Gastroesophageal sphincter (tissue), 4 donors: ENCODE measurements at regions not wholly inside any gene's neighbourhood (a gene's known extent, or its start where the extent isn't known, plus 50 kb on each side); places are given as distances from the start of the nearest gene placed in this dataset.

Experiments
- ATAC-seq: fragments of 150-250 bp; one replicate; pipeline ENCODE4 v1.9.1; 2016; ENCODE audit warnings: mild to moderate bottlenecking, moderate library complexity
- H3K27ac ChIP-seq, 4 donors: fragments of 200-600 bp; sonication (generic) in 3 of 4; 1 replicate in 3 of 4; 2 replicates in 1 of 4; pipeline ENCODE4 v1.5.1; 2016 to 2019
- H3K27me3 ChIP-seq: fragments of 200-600 bp; sonication (generic); one replicate; pipeline ENCODE4 v1.5.1; 2019
- H3K36me3 ChIP-seq, 2 donors: fragments of 200-600 bp; sonication (generic); one replicate each; pipeline ENCODE4 v1.5.1; 2019; ENCODE audit warnings: control low read depth in 1 of 2
- H3K4me1 ChIP-seq, 3 donors: fragments of 200-600 bp; sonication (generic); 1 replicate in 2 of 3; 2 replicates in 1 of 3; pipeline ENCODE4 v1.5.1; 2016 to 2019; ENCODE audit warnings: control low read depth in 2 of 3
- H3K4me3 ChIP-seq, 2 donors: fragments of 200-600 bp; sonication (generic); one replicate each; pipeline ENCODE4 v1.5.1; 2019; ENCODE audit warnings: mild to moderate bottlenecking in 1 of 2, moderate library complexity in 1 of 2
- H3K9me3 ChIP-seq, 3 donors: fragments of 200-600 bp; sonication (generic); one replicate each; pipeline ENCODE4 v1.5.1; 2017 to 2019; ENCODE audit warnings: control low read depth in 2 of 3
- CTCF ChIP-seq, 4 experiments: fragments of 200-600 bp in 2 of 4; fragments of 450-650 bp in 2 of 4; sonication (generic) in 1 of 4; IDR thresholded peaks; one replicate each; pipeline ENCODE4 v1.5.1; 2017 to 2019; ENCODE audit warnings: antibody characterized with exemption in 4 of 4, mild to moderate bottlenecking in 2 of 4, moderate library complexity in 2 of 4
- EP300 ChIP-seq: sonication (generic); formaldehyde crosslinking; IDR thresholded peaks from one replicate; pipeline ENCODE4 v1.6.1; 2017; ENCODE audit warnings: antibody characterized with exemption, mild to moderate bottlenecking
- POLR2A ChIP-seq, 2 donors: fragments of 450-650 bp; IDR thresholded peaks; one replicate each; pipeline ENCODE4 v1.6.1; 2017; ENCODE audit warnings: antibody characterized with exemption in 2 of 2, mild to moderate bottlenecking in 2 of 2, moderate library complexity in 1 of 2
- POLR2AphosphoS5 ChIP-seq: sonication (generic); formaldehyde crosslinking; IDR thresholded peaks from one replicate; pipeline ENCODE4 v1.6.1; 2017; ENCODE audit warnings: antibody characterized with exemption
- WGBS, 2 donors: methylation state at CpG; one replicate each; pipeline ENCODE4 v1.1.5; 2018; ENCODE audit warnings: low coverage in 1 of 2; 5-methylcytosine and 5-hydroxymethylcytosine counted together

- no peak for ATAC-seq
Measured at GRCh38 chr18:78889250-78889649, 90.4 kb upstream of the SALL3 start.

GRCh38 chr18:78890388-78890787, 89.2 kb upstream of the SALL3 start:
- Histone ChIP-seq H3K36me3 (no peaks in the 10 kb centered on the region), H3K9me3 (peaks cover 0 to 59% (median 0%) of the 10 kb centered on the region in 3 donors), H3K27ac (no peak overlapping the region), H3K27me3 (no peaks in the 10 kb centered on the region), H3K4me1 (no peaks in the 10 kb centered on the region), H3K4me3 (no peak overlapping the region)
- 83 to 95% methylated on average over 2 to 3 of the region's 3 CpGs for WGBS, 2 donors
- ATAC-seq, result no peak
- no peak for TF ChIP-seq CTCF (IDR thresholded peaks at IDR 0.05)
- TF ChIP-seq POLR2AphosphoS5, result no peak
- TF ChIP-seq EP300, result no peak
- no peak for TF ChIP-seq POLR2A (IDR thresholded peaks at IDR 0.05)

More at GRCh38 chr18:78889250-78889649, 90.4 kb upstream of the SALL3 start:
- H3K36me3 ChIP-seq, result no peaks in the 10 kb centered on the region
- H3K4me3 ChIP-seq, result no peak overlapping the region
- TF ChIP-seq EP300, result no peak
- no peak for TF ChIP-seq POLR2A (IDR thresholded peaks at IDR 0.05)
- no peak for TF ChIP-seq CTCF (IDR thresholded peaks at IDR 0.05)
- TF ChIP-seq POLR2AphosphoS5, result no peak
- H3K27me3 ChIP-seq, result no peaks in the 10 kb centered on the region
- peaks cover 0 to 70% (median 0%) of the 10 kb centered on the region in 3 donors for H3K9me3 ChIP-seq
- no peaks in the 10 kb centered on the region for H3K4me1 ChIP-seq
- 80 to 89% methylated on average over 1 of the region's 1 CpG for WGBS, 2 donors
- no peak overlapping the region for H3K27ac ChIP-seq

- no peak for ATAC-seq
Measured at GRCh38 chr18:78891185-78891762, 88.3 kb upstream of the SALL3 start.

GRCh38 chr18:78892177-78892576, 87.4 kb upstream of the SALL3 start:
- no peak for ATAC-seq
- TF ChIP-seq POLR2A (IDR thresholded peaks at IDR 0.05), result no peak
- TF ChIP-seq POLR2AphosphoS5, result no peak
- TF ChIP-seq EP300, result no peak
- no peak for TF ChIP-seq CTCF (IDR thresholded peaks at IDR 0.05)
- Histone ChIP-seq H3K27ac (no peak overlapping the region), H3K9me3 (peaks cover 0 to 42% (median 0%) of the 10 kb centered on the region in 3 donors), H3K36me3 (no peaks in the 10 kb centered on the region), H3K27me3 (no peaks in the 10 kb centered on the region), H3K4me3 (no peak overlapping the region), H3K4me1 (no peaks in the 10 kb centered on the region)
- 89 to 96% methylated on average over 9 to 10 of the region's 13 CpGs for WGBS, 2 donors

More at GRCh38 chr18:78891185-78891762, 88.3 kb upstream of the SALL3 start:
- Histone ChIP-seq H3K4me1 (no peaks in the 10 kb centered on the region), H3K4me3 (no peak overlapping the region), H3K36me3 (no peaks in the 10 kb centered on the region), H3K27ac (no peak overlapping the region), H3K27me3 (no peaks in the 10 kb centered on the region), H3K9me3 (peaks cover 0 to 50% (median 0%) of the 10 kb centered on the region in 3 donors)
- TF ChIP-seq POLR2AphosphoS5 (no peak), EP300 (no peak), POLR2A (IDR thresholded peaks at IDR 0.05) (no peak), CTCF (IDR thresholded peaks at IDR 0.05) (no peak)
- 69 to 82% methylated on average over 3 to 4 of the region's 4 CpGs for whole genome bisulfite sequencing, 2 donors

GRCh38 chr18:78892721-78893120, 86.9 kb upstream of the SALL3 start:
- Histone ChIP-seq H3K9me3 (peaks cover 0 to 39% (median 0%) of the 10 kb centered on the region in 3 donors), H3K27me3 (no peaks in the 10 kb centered on the region), H3K36me3 (no peaks in the 10 kb centered on the region), H3K27ac (no peak overlapping the region), H3K4me1 (no peaks in the 10 kb centered on the region), H3K4me3 (no peak overlapping the region)
- 56 to 73% methylated on average over 1 of the region's 5 CpGs for WGBS, 2 donors
- no peak for ATAC-seq
- TF ChIP-seq POLR2A (IDR thresholded peaks at IDR 0.05) (no peak), EP300 (no peak), CTCF (IDR thresholded peaks at IDR 0.05) (no peak), POLR2AphosphoS5 (no peak)
